OCI-M1 (cell line): ENCODE measurements at regions not wholly inside any gene's neighbourhood (a gene's known extent, or its start where the extent isn't known, plus 50 kb on each side); places are given as distances from the start of the nearest gene placed in this dataset.
"Not testable (repeated sequence)": the region's sequence is repeated elsewhere in the genome, so short reads cannot be mapped to it uniquely, and the experiment has no call there.

Experiments
- DNase-seq: peaks from one replicate; lab custom pipeline; 2025; lab: John Stamatoyannopoulos, UW

GRCh38 chr1:161454865-161455707, 50.2 kb upstream of the FCGR2A start:
- not testable (repeated sequence) for DNase-seq

- not testable (repeated sequence) for DNase-seq
These were observed 51.0 kb upstream of the FCGR2A start for GRCh38 chr1:161453950-161454864.

- not testable (repeated sequence) for DNase-seq
These were observed 53.4 kb upstream of the FCGR2A start for GRCh38 chr1:161451698-161452348.

- not testable (repeated sequence) for DNase-seq
These were observed 57.4 kb upstream of the FCGR2A start for GRCh38 chr1:161447760-161448332.

- DNase-seq = not testable (repeated sequence)
These were observed 58.1 kb upstream of the FCGR2A start for GRCh38 chr1:161447040-161447759.

- DNase-seq = not testable (repeated sequence)
These were observed 60.5 kb upstream of the FCGR2A start for GRCh38 chr1:161444725-161445124.

- DNase-seq = not testable (repeated sequence)
These were observed 61.0 kb upstream of the FCGR2A start for GRCh38 chr1:161444255-161444654.

GRCh38 chr1:161440312-161440894, 64.9 kb upstream of the FCGR2A start:
- DNase-seq = no peak

GRCh38 chr1:161439280-161440232, 65.7 kb upstream of the FCGR2A start:
- DNase-seq = no peak

GRCh38 chr1:161433191-161433590, 65.5 kb upstream of the CFAP126 start:
- not testable (repeated sequence) for DNase-seq

GRCh38 chr1:161432091-161432490, 64.4 kb upstream of the CFAP126 start:
- DNase-seq = no peak

- no peak for DNase-seq
These were observed 60.2 kb upstream of the CFAP126 start for GRCh38 chr1:161427733-161428516.

GRCh38 chr1:161422914-161423313, 55.2 kb upstream of the CFAP126 start:
- not testable (repeated sequence) for DNase-seq

- no peak for DNase-seq
These were observed 53.8 kb upstream of the CFAP126 start for GRCh38 chr1:161421456-161421855.

- peak; percentile 72 for DNase-seq
These were observed 53.2 kb upstream of the CFAP126 start for GRCh38 chr1:161420763-161421455.

GRCh38 chr1:161417536-161417935, 49.9 kb upstream of the CFAP126 start:
- not testable (repeated sequence) for DNase-seq
